ENCODE measurements at regions not wholly inside any gene's neighbourhood (a gene's known extent, or its start where the extent isn't known, plus 50 kb on each side); places are given as distances from the start of the nearest gene placed in this dataset.

- DNase-seq (ENCODE audit: low read depth): no peak
Measured at GRCh38 chr16:86041215-86041614, 142.3 kb downstream of the IRF8 start.

GRCh38 chr16:86041807-86042206, 142.8 kb downstream of the IRF8 start:
- no peak for DNase-seq (ENCODE audit: low read depth)

- DNase-seq (ENCODE audit: low read depth): no peak
Measured at GRCh38 chr16:86042393-86042792, 143.4 kb downstream of the IRF8 start.

- DNase-seq (ENCODE audit: low read depth): no peak
Measured at GRCh38 chr16:86042996-86043725, 144.2 kb downstream of the IRF8 start.

- peak; percentile 37 for DNase-seq (ENCODE audit: low read depth)
Measured at GRCh38 chr16:86044241-86044671, 145.3 kb downstream of the IRF8 start.

GRCh38 chr16:86044881-86045590, 146.1 kb downstream of the IRF8 start:
- no peak for DNase-seq (ENCODE audit: low read depth)

- DNase-seq (ENCODE audit: low read depth): no peak
Measured at GRCh38 chr16:86045591-86045971, 146.6 kb downstream of the IRF8 start.

GRCh38 chr16:86046026-86046425, 147.1 kb downstream of the IRF8 start:
- DNase-seq (ENCODE audit: low read depth): no peak

- DNase-seq (ENCODE audit: low read depth): no peak
Measured at GRCh38 chr16:86046667-86047270, 147.8 kb downstream of the IRF8 start.

GRCh38 chr16:86048221-86048620, 149.3 kb downstream of the IRF8 start:
- DNase-seq (ENCODE audit: low read depth): no peak

GRCh38 chr16:86048882-86049585, 150.1 kb downstream of the IRF8 start:
- no peak for DNase-seq (ENCODE audit: low read depth)

GRCh38 chr16:86049641-86050040, 150.7 kb downstream of the IRF8 start:
- no peak for DNase-seq (ENCODE audit: low read depth)

GRCh38 chr16:86050111-86050510, 151.1 kb downstream of the IRF8 start:
- DNase-seq (ENCODE audit: low read depth): no peak

GRCh38 chr16:86050591-86051367, 151.8 kb downstream of the IRF8 start:
- DNase-seq (ENCODE audit: low read depth): no peak

GRCh38 chr16:86051368-86052114, 152.6 kb downstream of the IRF8 start:
- no peak for DNase-seq (ENCODE audit: low read depth)

- DNase-seq (ENCODE audit: low read depth): no peak
Measured at GRCh38 chr16:86052115-86052670, 153.2 kb downstream of the IRF8 start.

GRCh38 chr16:86052926-86053325, 154.0 kb downstream of the IRF8 start:
- no peak for DNase-seq (ENCODE audit: low read depth)

- DNase-seq (ENCODE audit: low read depth): no peak
Measured at GRCh38 chr16:86059253-86060171, 160.6 kb downstream of the IRF8 start.

Data from amniotic epithelial cell (primary cell).